HG03469 (cell line): ENCODE measurements at regions not wholly inside any gene's neighbourhood (a gene's known extent, or its start where the extent isn't known, plus 50 kb on each side); places are given as distances from the start of the nearest gene placed in this dataset.
A peak's percentile ranks its signal among the peaks of the same experiment; 100 is the strongest.
"Not testable (repeated sequence)": the region's sequence is repeated elsewhere in the genome, so short reads cannot be mapped to it uniquely, and the experiment has no call there.

Experiments
- ATAC-seq: cut with Tn5 transposase; IDR thresholded peaks from one replicate; pipeline ENCODE4 v1.9.1; 2021; ENCODE audit warnings: mild to moderate bottlenecking, moderate library complexity, moderate number of reproducible peaks; ENCODE audit not compliant: unreplicated experiment

- ATAC-seq: no peak
Measured at GRCh38 chr7:115297656-115298055, 375.8 kb downstream of the MDFIC start.

- ATAC-seq: no peak
Measured at GRCh38 chr7:115293628-115294240, 371.8 kb downstream of the MDFIC start.

- no peak for ATAC-seq
Measured at GRCh38 chr7:115292381-115292780, 370.5 kb downstream of the MDFIC start.

- no peak for ATAC-seq
Measured at GRCh38 chr7:115289971-115290370, 368.1 kb downstream of the MDFIC start.

GRCh38 chr7:115276791-115277190, 354.9 kb downstream of the MDFIC start:
- no peak for ATAC-seq

GRCh38 chr7:115273855-115274254, 352.0 kb downstream of the MDFIC start:
- not testable (repeated sequence) for ATAC-seq

- no peak for ATAC-seq
Measured at GRCh38 chr7:115273139-115273772, 351.4 kb downstream of the MDFIC start.

GRCh38 chr7:115271332-115272235, 349.7 kb downstream of the MDFIC start:
- ATAC-seq: no peak

- ATAC-seq: no peak
Measured at GRCh38 chr7:115269486-115269885, 347.6 kb downstream of the MDFIC start.

GRCh38 chr7:115267503-115267902, 345.6 kb downstream of the MDFIC start:
- ATAC-seq: peak; percentile 73

- ATAC-seq: no peak
Measured at GRCh38 chr7:115260381-115260780, 338.5 kb downstream of the MDFIC start.

GRCh38 chr7:115252461-115252860, 330.6 kb downstream of the MDFIC start:
- no peak for ATAC-seq

GRCh38 chr7:115249080-115249479, 327.2 kb downstream of the MDFIC start:
- ATAC-seq: no peak

GRCh38 chr7:115241151-115241550, 319.3 kb downstream of the MDFIC start:
- no peak for ATAC-seq

GRCh38 chr7:115240242-115240641, 318.3 kb downstream of the MDFIC start:
- no peak for ATAC-seq

- no peak for ATAC-seq
Measured at GRCh38 chr7:115235075-115235474, 313.2 kb downstream of the MDFIC start.

- no peak for ATAC-seq
Measured at GRCh38 chr7:115233809-115234208, 311.9 kb downstream of the MDFIC start.

GRCh38 chr7:115232041-115232440, 310.1 kb downstream of the MDFIC start:
- no peak for ATAC-seq

- ATAC-seq: peak; percentile 55
Measured at GRCh38 chr7:115230882-115231571, 309.1 kb downstream of the MDFIC start.

GRCh38 chr7:115229401-115230105, 307.7 kb downstream of the MDFIC start:
- ATAC-seq: no peak
